Fibroblast of the aortic adventitia (primary cell): ENCODE measurements at regions not wholly inside any gene's neighbourhood (a gene's known extent, or its start where the extent isn't known, plus 50 kb on each side); places are given as distances from the start of the nearest gene placed in this dataset.

Experiments used
- DNase-seq: peaks from one replicate; pipeline ENCODE4 v3.0.0-alpha.2; 2010; ENCODE audit warnings: low read depth
- H3K4me3 ChIP-seq: 2 replicates; pipeline ENCODE4 v1.5.1; 2011; ENCODE audit warnings: low read depth, mild to moderate bottlenecking, control low read depth, low read length, moderate library complexity
- CTCF ChIP-seq: IDR thresholded peaks from 2 replicates; pipeline ENCODE4 v1.5.1; 2011; ENCODE audit warnings: mild to moderate bottlenecking, low read length, control low read depth, inconsistent platforms; ENCODE audit not compliant: insufficient read depth

- DNase-seq: no peak
- TF ChIP-seq CTCF: no peak
- H3K4me3 ChIP-seq: no peak overlapping the region
Observed at GRCh38 chr11:93969925-93970922, 50.9 kb upstream of the HEPHL1 start.
